ENCODE measurements at regions not wholly inside any gene's neighbourhood (a gene's known extent, or its start where the extent isn't known, plus 50 kb on each side); places are given as distances from the start of the nearest gene placed in this dataset.

- no peak for TF ChIP-seq CTCF (conservative IDR thresholded peaks at IDR 0.05; ENCODE audit: low read depth, low read length)
- H3K4me3 ChIP-seq (ENCODE audit: low read depth, low read length), result no peak overlapping the region
- DNase-seq (ENCODE audit: low read depth), result no peak
Observed at GRCh38 chr11:97202613-97203292, 812.9 kb downstream of the JRKL start.

- DNase-seq (ENCODE audit: low read depth), result no peak
- no peak for TF ChIP-seq CTCF (conservative IDR thresholded peaks at IDR 0.05; ENCODE audit: low read depth, low read length)
- no peak overlapping the region for H3K4me3 ChIP-seq (ENCODE audit: low read depth, low read length)
Observed at GRCh38 chr11:97218011-97218410, 828.2 kb downstream of the JRKL start.

- no peak for TF ChIP-seq CTCF (conservative IDR thresholded peaks at IDR 0.05; ENCODE audit: low read depth, low read length)
- DNase-seq (ENCODE audit: low read depth), result no peak
- no peak overlapping the region for H3K4me3 ChIP-seq (ENCODE audit: low read depth, low read length)
Observed at GRCh38 chr11:97223647-97224046, 833.8 kb downstream of the JRKL start.

GRCh38 chr11:97224396-97224795 is 834.6 kb downstream of the JRKL start:
- no peak for DNase-seq (ENCODE audit: low read depth)
- no peak for TF ChIP-seq CTCF (conservative IDR thresholded peaks at IDR 0.05; ENCODE audit: low read depth, low read length)
- H3K4me3 ChIP-seq (ENCODE audit: low read depth, low read length), result no peak overlapping the region

- no peak overlapping the region for H3K4me3 ChIP-seq (ENCODE audit: low read depth, low read length)
- DNase-seq (ENCODE audit: low read depth), result no peak
- TF ChIP-seq CTCF (conservative IDR thresholded peaks at IDR 0.05; ENCODE audit: low read depth, low read length), result no peak
Observed at GRCh38 chr11:97225794-97226193, 836.0 kb downstream of the JRKL start.

- no peak overlapping the region for H3K4me3 ChIP-seq (ENCODE audit: low read depth, low read length)
- DNase-seq (ENCODE audit: low read depth), result no peak
- TF ChIP-seq CTCF (conservative IDR thresholded peaks at IDR 0.05; ENCODE audit: low read depth, low read length), result no peak
Observed at GRCh38 chr11:97229936-97230335, 840.1 kb downstream of the JRKL start.

GRCh38 chr11:97231231-97231630 is 841.4 kb downstream of the JRKL start:
- no peak overlapping the region for H3K4me3 ChIP-seq (ENCODE audit: low read depth, low read length)
- TF ChIP-seq CTCF (conservative IDR thresholded peaks at IDR 0.05; ENCODE audit: low read depth, low read length), result no peak
- no peak for DNase-seq (ENCODE audit: low read depth)
